ENCODE measurements at regions not wholly inside any gene's neighbourhood (a gene's known extent, or its start where the extent isn't known, plus 50 kb on each side); places are given as distances from the start of the nearest gene placed in this dataset.
"Not testable (repeated sequence)": the region's sequence is repeated elsewhere in the genome, so short reads cannot be mapped to it uniquely, and the experiment has no call there.

DNA sequence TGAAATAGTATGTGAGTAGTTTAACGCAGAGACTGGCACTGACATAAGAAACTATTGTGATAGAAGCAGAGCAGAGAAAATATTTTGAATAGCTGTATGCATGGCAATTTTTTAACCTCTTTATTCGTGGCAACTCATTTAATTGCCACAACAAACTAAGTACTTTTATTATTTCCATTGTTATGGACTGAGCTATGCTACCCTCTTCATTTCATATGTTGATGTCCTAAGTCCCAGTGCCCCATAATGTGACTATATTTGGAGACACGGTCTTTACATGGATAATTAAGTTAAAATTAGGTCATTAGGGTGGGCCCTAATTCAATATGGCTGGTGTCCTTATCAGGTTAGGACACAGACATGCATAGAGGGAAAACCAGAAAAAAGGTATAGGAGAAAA, 86.1 kb upstream of the PRSS3 start:
- H3K4me3 Mint-ChIP-seq: no peak overlapping the region
- Histone ChIP-seq H3F3A (replicated peaks; ENCODE audit: low read depth) (no peaks in the 10 kb centered on the region), H3K4me1 (ENCODE audit: insufficient read depth) (peaks cover 20% of the 10 kb centered on the region), H3K79me2 (replicated peaks; ENCODE audit: insufficient read depth) (no peaks in the 10 kb centered on the region), H4K20me1 (replicated peaks; ENCODE audit: insufficient read depth) (no peaks in the 10 kb centered on the region), H3K4me3 (no peak overlapping the region), H3K36me3 (ENCODE audit: insufficient read depth) (no peaks in the 10 kb centered on the region), H2AFZ (no peak overlapping the region), H3K9me2 (ENCODE audit: insufficient read depth) (peaks cover 6% of the 10 kb centered on the region; the same call in 1 of the 2 replicates), H3K27ac (ENCODE audit: low read depth) (no peak overlapping the region), H3K27me3 (ENCODE audit: insufficient read depth) (no peaks in the 10 kb centered on the region), H3K4me2 (peak overlapping the region; percentile 71)
- H3K27ac Mint-ChIP-seq: no peak overlapping the region
- DNase-seq (ENCODE audit: low spot score) (no peak), ATAC-seq (no peak)
- peaks cover 21% of the 10 kb centered on the region for H3K4me1 Mint-ChIP-seq
- peaks cover 12% of the 10 kb centered on the region; the same call in 2 of the 3 replicates for H3K36me3 Mint-ChIP-seq (ENCODE audit: low read depth)
- peaks cover 4% of the 10 kb centered on the region for H3K27me3 Mint-ChIP-seq (ENCODE audit: insufficient read depth, low read depth, poor library complexity)
- H3K9me3 Mint-ChIP-seq: peaks cover 17% of the 10 kb centered on the region
- TF ChIP-seq ZNF114 (CRISPR knock-in tag; IDR thresholded peaks at IDR 0.05) (no peak), CREB1 (CRISPR knock-in tag; IDR thresholded peaks at IDR 0.05; ENCODE audit: low read depth) (no peak), ZNF331 (CRISPR knock-in tag; IDR thresholded peaks at IDR 0.05; ENCODE audit: low read depth) (no peak), STAT1 (IDR thresholded peaks at IDR 0.05; ENCODE audit: unreplicated experiment) (no peak), ETS1 (IDR thresholded peaks at IDR 0.05) (no peak), JUNB (IDR thresholded peaks at IDR 0.05; ENCODE audit: unreplicated experiment) (no peak), EZH2 (IDR thresholded peaks at IDR 0.05; ENCODE audit: low read depth, unreplicated experiment) (no peak), POLR2AphosphoS5 (IDR thresholded peaks at IDR 0.05; ENCODE audit: low read depth) (no peak), REST (IDR thresholded peaks at IDR 0.05; ENCODE audit: unreplicated experiment) (no peak), EZH2phosphoT487 (IDR thresholded peaks at IDR 0.05; ENCODE audit: unreplicated experiment) (no peak)
- TF ChIP-seq, protein P1, sequence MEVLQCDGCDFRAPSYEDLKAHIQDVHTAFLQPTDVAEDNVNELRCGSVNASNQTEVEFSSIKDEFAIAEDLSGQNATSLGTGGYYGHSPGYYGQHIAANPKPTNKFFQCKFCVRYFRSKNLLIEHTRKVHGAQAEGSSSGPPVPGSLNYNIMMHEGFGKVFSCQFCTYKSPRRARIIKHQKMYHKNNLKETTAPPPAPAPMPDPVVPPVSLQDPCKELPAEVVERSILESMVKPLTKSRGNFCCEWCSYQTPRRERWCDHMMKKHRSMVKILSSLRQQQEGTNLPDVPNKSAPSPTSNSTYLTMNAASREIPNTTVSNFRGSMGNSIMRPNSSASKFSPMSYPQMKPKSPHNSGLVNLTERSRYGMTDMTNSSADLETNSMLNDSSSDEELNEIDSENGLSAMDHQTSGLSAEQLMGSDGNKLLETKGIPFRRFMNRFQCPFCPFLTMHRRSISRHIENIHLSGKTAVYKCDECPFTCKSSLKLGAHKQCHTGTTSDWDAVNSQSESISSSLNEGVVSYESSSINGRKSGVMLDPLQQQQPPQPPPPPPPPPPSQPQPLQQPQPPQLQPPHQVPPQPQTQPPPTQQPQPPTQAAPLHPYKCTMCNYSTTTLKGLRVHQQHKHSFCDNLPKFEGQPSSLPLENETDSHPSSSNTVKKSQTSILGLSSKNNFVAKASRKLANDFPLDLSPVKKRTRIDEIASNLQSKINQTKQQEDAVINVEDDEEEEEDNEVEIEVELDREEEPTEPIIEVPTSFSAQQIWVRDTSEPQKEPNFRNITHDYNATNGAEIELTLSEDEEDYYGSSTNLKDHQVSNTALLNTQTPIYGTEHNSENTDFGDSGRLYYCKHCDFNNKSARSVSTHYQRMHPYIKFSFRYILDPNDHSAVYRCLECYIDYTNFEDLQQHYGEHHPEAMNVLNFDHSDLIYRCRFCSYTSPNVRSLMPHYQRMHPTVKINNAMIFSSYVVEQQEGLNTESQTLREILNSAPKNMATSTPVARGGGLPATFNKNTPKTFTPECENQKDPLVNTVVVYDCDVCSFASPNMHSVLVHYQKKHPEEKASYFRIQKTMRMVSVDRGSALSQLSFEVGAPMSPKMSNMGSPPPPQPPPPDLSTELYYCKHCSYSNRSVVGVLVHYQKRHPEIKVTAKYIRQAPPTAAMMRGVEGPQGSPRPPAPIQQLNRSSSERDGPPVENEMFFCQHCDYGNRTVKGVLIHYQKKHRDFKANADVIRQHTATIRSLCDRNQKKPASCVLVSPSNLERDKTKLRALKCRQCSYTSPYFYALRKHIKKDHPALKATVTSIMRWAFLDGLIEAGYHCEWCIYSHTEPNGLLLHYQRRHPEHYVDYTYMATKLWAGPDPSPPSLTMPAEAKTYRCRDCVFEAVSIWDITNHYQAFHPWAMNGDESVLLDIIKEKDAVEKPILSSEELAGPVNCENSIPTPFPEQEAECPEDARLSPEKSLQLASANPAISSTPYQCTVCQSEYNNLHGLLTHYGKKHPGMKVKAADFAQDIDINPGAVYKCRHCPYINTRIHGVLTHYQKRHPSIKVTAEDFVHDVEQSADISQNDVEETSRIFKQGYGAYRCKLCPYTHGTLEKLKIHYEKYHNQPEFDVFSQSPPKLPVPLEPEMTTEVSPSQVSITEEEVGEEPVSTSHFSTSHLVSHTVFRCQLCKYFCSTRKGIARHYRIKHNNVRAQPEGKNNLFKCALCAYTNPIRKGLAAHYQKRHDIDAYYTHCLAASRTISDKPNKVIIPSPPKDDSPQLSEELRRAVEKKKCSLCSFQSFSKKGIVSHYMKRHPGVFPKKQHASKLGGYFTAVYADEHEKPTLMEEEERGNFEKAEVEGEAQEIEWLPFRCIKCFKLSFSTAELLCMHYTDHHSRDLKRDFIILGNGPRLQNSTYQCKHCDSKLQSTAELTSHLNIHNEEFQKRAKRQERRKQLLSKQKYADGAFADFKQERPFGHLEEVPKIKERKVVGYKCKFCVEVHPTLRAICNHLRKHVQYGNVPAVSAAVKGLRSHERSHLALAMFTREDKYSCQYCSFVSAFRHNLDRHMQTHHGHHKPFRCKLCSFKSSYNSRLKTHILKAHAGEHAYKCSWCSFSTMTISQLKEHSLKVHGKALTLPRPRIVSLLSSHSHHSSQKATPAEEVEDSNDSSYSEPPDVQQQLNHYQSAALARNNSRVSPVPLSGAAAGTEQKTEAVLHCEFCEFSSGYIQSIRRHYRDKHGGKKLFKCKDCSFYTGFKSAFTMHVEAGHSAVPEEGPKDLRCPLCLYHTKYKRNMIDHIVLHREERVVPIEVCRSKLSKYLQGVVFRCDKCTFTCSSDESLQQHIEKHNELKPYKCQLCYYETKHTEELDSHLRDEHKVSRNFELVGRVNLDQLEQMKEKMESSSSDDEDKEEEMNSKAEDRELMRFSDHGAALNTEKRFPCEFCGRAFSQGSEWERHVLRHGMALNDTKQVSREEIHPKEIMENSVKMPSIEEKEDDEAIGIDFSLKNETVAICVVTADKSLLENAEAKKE (CRISPR knock-in tag; IDR thresholded peaks at IDR 0.05): no peak

DNA sequence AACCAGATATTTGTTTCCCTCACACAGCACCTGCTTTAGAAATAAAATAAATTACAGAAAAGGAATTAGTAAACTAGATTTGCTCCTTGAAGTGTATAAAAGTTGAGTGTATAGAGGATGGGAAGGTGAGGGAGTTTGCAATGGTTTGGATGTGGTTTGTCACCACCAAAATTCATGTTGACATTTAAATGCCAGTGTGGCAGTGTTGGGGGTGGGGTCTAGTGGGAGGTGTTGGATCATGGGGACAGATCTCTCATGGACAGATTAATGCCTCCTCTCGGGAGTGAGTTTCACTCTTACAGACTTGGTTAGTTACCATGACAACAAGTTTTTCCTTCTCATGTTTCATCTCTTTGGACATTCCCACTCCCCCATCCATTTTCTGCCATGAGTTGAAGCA, 83.9 kb upstream of the PRSS3 start:
- not testable (repeated sequence) for H3K4me3 ChIP-seq; H3K4me3 Mint-ChIP-seq; H3K9me2 ChIP-seq (ENCODE audit: insufficient read depth); H2AFZ ChIP-seq; ATAC-seq; H3K27me3 ChIP-seq (ENCODE audit: insufficient read depth); H3K4me2 ChIP-seq; H3K27me3 Mint-ChIP-seq (ENCODE audit: insufficient read depth, low read depth, poor library complexity); DNase-seq (ENCODE audit: low spot score); H3K27ac ChIP-seq (ENCODE audit: low read depth); H3K36me3 ChIP-seq (ENCODE audit: insufficient read depth); H3K79me2 ChIP-seq (replicated peaks; ENCODE audit: insufficient read depth); H3K27ac Mint-ChIP-seq; H4K20me1 ChIP-seq (replicated peaks; ENCODE audit: insufficient read depth); H3F3A ChIP-seq (replicated peaks; ENCODE audit: low read depth)
- Mint-ChIP-seq H3K9me3 (peaks cover 14% of the 10 kb centered on the region), H3K4me1 (peaks cover 21% of the 10 kb centered on the region), H3K36me3 (ENCODE audit: low read depth) (peaks cover 12% of the 10 kb centered on the region; the same call in 2 of the 3 replicates)
- peaks cover 20% of the 10 kb centered on the region for H3K4me1 ChIP-seq (ENCODE audit: insufficient read depth)

All from GM23338 (cell line).